Testis (tissue), 2 donors: ENCODE measurements at regions not wholly inside any gene's neighbourhood (a gene's known extent, or its start where the extent isn't known, plus 50 kb on each side); places are given as distances from the start of the nearest gene placed in this dataset.

Experiments
- DNase-seq: peaks from one replicate; pipeline ENCODE4 v3.0.0-alpha.2; 2019
- H3K27ac ChIP-seq, 2 donors: fragments of 200-600 bp; sonication (generic); one replicate each; pipeline ENCODE4 v1.5.1; 2019
- H3K27me3 ChIP-seq: fragments of 200-600 bp; sonication (generic); one replicate; pipeline ENCODE4 v1.5.1; 2019
- H3K36me3 ChIP-seq: fragments of 200-600 bp; sonication (generic); one replicate; pipeline ENCODE4 v1.5.1; 2017; ENCODE audit warnings: low read depth; ENCODE audit errors: missing control alignments
- H3K4me1 ChIP-seq: fragments of 200-600 bp; sonication (generic); one replicate; pipeline ENCODE4 v1.5.1; 2019
- H3K4me3 ChIP-seq, 2 donors: fragments of 200-600 bp; sonication (generic); one replicate each; pipeline ENCODE4 v1.5.1; 2017 to 2019
- H3K9me3 ChIP-seq: fragments of 200-600 bp; sonication (generic); one replicate; pipeline ENCODE4 v1.5.1; 2017
- CTCF ChIP-seq, 3 experiments: fragments of 450-650 bp in 2 of 3; fragments of 200-600 bp in 1 of 3; sonication (generic) in 1 of 3; IDR thresholded peaks; one replicate each; pipeline ENCODE4 v1.5.1; 2016 to 2019; ENCODE audit warnings: antibody characterized with exemption in 3 of 3, mild to moderate bottlenecking in 2 of 3, moderate library complexity in 1 of 3
- POLR2A ChIP-seq: fragments of 450-650 bp; IDR thresholded peaks from one replicate; pipeline ENCODE4 v1.6.1; 2017; ENCODE audit warnings: antibody characterized with exemption, mild to moderate bottlenecking, moderate library complexity
- WGBS, 2 donors: methylation state at CpG; one replicate each; pipeline ENCODE4 v1.1.5; 2018; 5-methylcytosine and 5-hydroxymethylcytosine counted together
- intact Hi-C: fragments of 100-400 bp; cut with DNase I; formaldehyde crosslinking; loops from one replicate; pipeline ENCODE4 v1.15.1; 2023; ENCODE audit warnings: low total_unique reads

GRCh38 chr1:25023826-25024225 lies 93.8 kb upstream of the RUNX3 start:
- DNase-seq, result no peak
- Histone ChIP-seq H3K9me3 (no peaks in the 10 kb centered on the region), H3K4me1 (no peaks in the 10 kb centered on the region), H3K27me3 (no peaks in the 10 kb centered on the region), H3K4me3 (no peak overlapping the region), H3K36me3 (no peaks in the 10 kb centered on the region), H3K27ac (no peak overlapping the region)
- 92 to 94% methylated on average over 5 of the region's 5 CpGs for whole genome bisulfite sequencing, 2 donors
- TF ChIP-seq POLR2A (no peak), CTCF (IDR thresholded peaks at IDR 0.05) (no peak)
- intact Hi-C loops, result no loop called here

- TF ChIP-seq CTCF (IDR thresholded peaks at IDR 0.05), result no peak
- TF ChIP-seq POLR2A, result no peak
Measured at GRCh38 chr1:25023190-25023578, 93.1 kb upstream of the RUNX3 start.

GRCh38 chr1:25022361-25023189 lies 92.5 kb upstream of the RUNX3 start:
- Histone ChIP-seq H3K27me3 (no peaks in the 10 kb centered on the region), H3K36me3 (no peaks in the 10 kb centered on the region), H3K4me1 (no peaks in the 10 kb centered on the region), H3K9me3 (no peaks in the 10 kb centered on the region), H3K4me3 (no peak overlapping the region), H3K27ac (no peak overlapping the region)
- intact Hi-C loops, result no loop called here
- peak; percentile 42 for DNase-seq
- WGBS, 2 donors, result 51 to 53% methylated on average over 7 to 19 of the region's 20 CpGs
- no peak for TF ChIP-seq POLR2A
- TF ChIP-seq CTCF (IDR thresholded peaks at IDR 0.05), result no peak

More at GRCh38 chr1:25023190-25023578, 93.1 kb upstream of the RUNX3 start:
- DNase-seq, result no peak
- 83 to 88% methylated on average over 6 of the region's 6 CpGs for WGBS, 2 donors
- Histone ChIP-seq H3K27ac (no peak overlapping the region), H3K27me3 (no peaks in the 10 kb centered on the region), H3K4me1 (no peaks in the 10 kb centered on the region), H3K36me3 (no peaks in the 10 kb centered on the region), H3K9me3 (no peaks in the 10 kb centered on the region), H3K4me3 (no peak overlapping the region)
- intact Hi-C loops, result no loop called here

- Histone ChIP-seq H3K27ac (no peak overlapping the region), H3K9me3 (no peaks in the 10 kb centered on the region), H3K36me3 (no peaks in the 10 kb centered on the region), H3K27me3 (no peaks in the 10 kb centered on the region), H3K4me1 (no peaks in the 10 kb centered on the region), H3K4me3 (no peak overlapping the region)
- no peak for DNase-seq
- TF ChIP-seq CTCF (IDR thresholded peaks at IDR 0.05) (no peak), POLR2A (no peak)
- intact Hi-C loops, result no loop called here
- WGBS, 2 donors, result 83 to 85% methylated on average over 9 of the region's 9 CpGs
Measured at GRCh38 chr1:25021591-25022215, 91.6 kb upstream of the RUNX3 start.
